ENCODE measurements at regions not wholly inside any gene's neighbourhood (a gene's known extent, or its start where the extent isn't known, plus 50 kb on each side); places are given as distances from the start of the nearest gene placed in this dataset.

- peaks cover 0 to 20% (median 2%) of the 10 kb centered on the region in 11 donors for H3K9me3 Mint-ChIP-seq
- CTCF ChIA-PET: no interaction called here
- ATAC-seq: no peak
- no peak for DNase-seq
- Histone ChIP-seq H3K9me3 (ENCODE audit: control insufficient read depth in 2 of 3, low read length in 3 of 3) (no peaks in the 10 kb centered on the region), H3K36me3 (ENCODE audit: control insufficient read depth in 2 of 3, insufficient read depth in 3 of 3, low read length in 3 of 3) (no peaks in the 10 kb centered on the region), H3K4me1 (ENCODE audit: control insufficient read depth in 2 of 2, insufficient read depth in 2 of 2, low read length in 2 of 2) (no peaks in the 10 kb centered on the region), H3K4me3 (ENCODE audit: low read length) (no peak overlapping the region), H3K27ac (ENCODE audit: low read depth, low read length) (no peak overlapping the region), H3K27me3 (ENCODE audit: control insufficient read depth in 2 of 2, insufficient read depth in 2 of 2, low read length in 2 of 2) (no peaks in the 10 kb centered on the region)
- no peaks in the 10 kb centered on the region for H3K27me3 Mint-ChIP-seq
- intact Hi-C loops (cut with micrococcal nuclease): no loop called here
- H3K4me3 Mint-ChIP-seq: no peak overlapping the region
- no peaks in the 10 kb centered on the region for H3K4me1 Mint-ChIP-seq
- POLR2A ChIA-PET: no interaction called here
- H3K27ac Mint-ChIP-seq: no peak overlapping the region
- peaks cover 0 to 3% (median 0%) of the 10 kb centered on the region in 5 donors for H3K36me3 Mint-ChIP-seq
These were observed 411.8 kb downstream of the MMUT start for GRCh38 chr6:49051281-49051680.

- intact Hi-C loops (cut with micrococcal nuclease): no loop called here
- no peaks in the 10 kb centered on the region for H3K4me1 ChIP-seq (ENCODE audit: control insufficient read depth in 2 of 2, insufficient read depth in 2 of 2, low read length in 2 of 2)
- H3K9me3 Mint-ChIP-seq: peaks cover 0 to 23% (median 2%) of the 10 kb centered on the region in 11 donors
- H3K9me3 ChIP-seq (ENCODE audit: control insufficient read depth in 2 of 3, low read length in 3 of 3): no peaks in the 10 kb centered on the region
- no peak overlapping the region for H3K4me3 Mint-ChIP-seq
- no peak overlapping the region for H3K4me3 ChIP-seq (ENCODE audit: low read length)
- POLR2A ChIA-PET: no interaction called here
- ATAC-seq (no peak), DNase-seq (no peak)
- H3K27ac Mint-ChIP-seq: no peak overlapping the region
- peaks cover 0 to 3% (median 0%) of the 10 kb centered on the region in 5 donors for H3K36me3 Mint-ChIP-seq
- no peaks in the 10 kb centered on the region for H3K27me3 Mint-ChIP-seq
- H3K27ac ChIP-seq (ENCODE audit: low read depth, low read length): no peak overlapping the region
- no peaks in the 10 kb centered on the region for H3K4me1 Mint-ChIP-seq
- no peaks in the 10 kb centered on the region for H3K27me3 ChIP-seq (ENCODE audit: control insufficient read depth in 2 of 2, insufficient read depth in 2 of 2, low read length in 2 of 2)
- H3K36me3 ChIP-seq (ENCODE audit: control insufficient read depth in 2 of 3, insufficient read depth in 3 of 3, low read length in 3 of 3): no peaks in the 10 kb centered on the region
- CTCF ChIA-PET: no interaction called here
These were observed 412.5 kb downstream of the MMUT start for GRCh38 chr6:49050584-49050983.

GRCh38 chr6:49038294-49038822 is 424.7 kb downstream of the MMUT start:
- Histone ChIP-seq H3K27me3 (ENCODE audit: control insufficient read depth in 2 of 2, insufficient read depth in 2 of 2, low read length in 2 of 2) (no peaks in the 10 kb centered on the region), H3K27ac (ENCODE audit: low read depth, low read length) (no peak overlapping the region), H3K4me1 (ENCODE audit: control insufficient read depth in 2 of 2, insufficient read depth in 2 of 2, low read length in 2 of 2) (no peaks in the 10 kb centered on the region), H3K4me3 (ENCODE audit: low read length) (no peak overlapping the region), H3K9me3 (ENCODE audit: control insufficient read depth in 2 of 3, low read length in 3 of 3) (no peaks in the 10 kb centered on the region), H3K36me3 (ENCODE audit: control insufficient read depth in 2 of 3, insufficient read depth in 3 of 3, low read length in 3 of 3) (no peaks in the 10 kb centered on the region)
- Mint-ChIP-seq H3K36me3 (no peaks in the 10 kb centered on the region), H3K9me3 (peaks cover 0 to 38% (median 9%) of the 10 kb centered on the region in 11 donors), H3K27ac (no peak overlapping the region), H3K4me3 (no peak overlapping the region), H3K27me3 (no peaks in the 10 kb centered on the region), H3K4me1 (no peaks in the 10 kb centered on the region)
- ATAC-seq: no peak
- ChIA-PET CTCF (no interaction called here), POLR2A (no interaction called here)
- DNase-seq: no peak
- intact Hi-C loops (cut with micrococcal nuclease): no loop called here

- no peak overlapping the region for H3K4me3 Mint-ChIP-seq
- H3K4me3 ChIP-seq (ENCODE audit: low read length): no peak overlapping the region
- no peaks in the 10 kb centered on the region for H3K4me1 Mint-ChIP-seq
- no peaks in the 10 kb centered on the region for H3K27me3 Mint-ChIP-seq
- H3K27ac Mint-ChIP-seq: no peak overlapping the region
- peaks cover 0 to 11% (median 3%) of the 10 kb centered on the region in 11 donors for H3K9me3 Mint-ChIP-seq
- ATAC-seq: no peak
- no peaks in the 10 kb centered on the region for H3K4me1 ChIP-seq (ENCODE audit: control insufficient read depth in 2 of 2, insufficient read depth in 2 of 2, low read length in 2 of 2)
- DNase-seq: no peak
- ChIA-PET POLR2A (no interaction called here), CTCF (no interaction called here)
- no peaks in the 10 kb centered on the region for H3K9me3 ChIP-seq (ENCODE audit: control insufficient read depth in 2 of 3, low read length in 3 of 3)
- no peak overlapping the region for H3K27ac ChIP-seq (ENCODE audit: low read depth, low read length)
- H3K27me3 ChIP-seq (ENCODE audit: control insufficient read depth in 2 of 2, insufficient read depth in 2 of 2, low read length in 2 of 2): no peaks in the 10 kb centered on the region
- H3K36me3 ChIP-seq (ENCODE audit: control insufficient read depth in 2 of 3, insufficient read depth in 3 of 3, low read length in 3 of 3): no peaks in the 10 kb centered on the region
- intact Hi-C loops (cut with micrococcal nuclease): no loop called here
- H3K36me3 Mint-ChIP-seq: no peaks in the 10 kb centered on the region
These were observed 432.6 kb downstream of the MMUT start for GRCh38 chr6:49030251-49031020.

GRCh38 chr6:49027644-49028043 is 435.4 kb downstream of the MMUT start:
- H3K27ac Mint-ChIP-seq: no peak overlapping the region

GRCh38 chr6:49025273-49026240 is 437.5 kb downstream of the MMUT start:
- Mint-ChIP-seq H3K27ac (no peak overlapping the region), H3K4me1 (no peaks in the 10 kb centered on the region), H3K9me3 (peaks cover 0 to 15% (median 8%) of the 10 kb centered on the region in 11 donors), H3K27me3 (no peaks in the 10 kb centered on the region), H3K36me3 (no peaks in the 10 kb centered on the region), H3K4me3 (no peak overlapping the region)
- Histone ChIP-seq H3K36me3 (ENCODE audit: control insufficient read depth in 2 of 3, insufficient read depth in 3 of 3, low read length in 3 of 3) (no peaks in the 10 kb centered on the region), H3K9me3 (ENCODE audit: control insufficient read depth in 2 of 3, low read length in 3 of 3) (no peaks in the 10 kb centered on the region), H3K4me1 (ENCODE audit: control insufficient read depth in 2 of 2, insufficient read depth in 2 of 2, low read length in 2 of 2) (no peaks in the 10 kb centered on the region), H3K27ac (ENCODE audit: low read depth, low read length) (no peak overlapping the region), H3K4me3 (ENCODE audit: low read length) (no peak overlapping the region), H3K27me3 (ENCODE audit: control insufficient read depth in 2 of 2, insufficient read depth in 2 of 2, low read length in 2 of 2) (no peaks in the 10 kb centered on the region)
- DNase-seq (no peak), ATAC-seq (no peak)
- intact Hi-C loops (cut with micrococcal nuclease): no loop called here
- POLR2A ChIA-PET: no interaction called here
- CTCF ChIA-PET: no interaction called here

More at GRCh38 chr6:49027644-49028043, 435.4 kb downstream of the MMUT start:
- Histone ChIP-seq H3K4me3 (ENCODE audit: low read length) (no peak overlapping the region), H3K27me3 (ENCODE audit: control insufficient read depth in 2 of 2, insufficient read depth in 2 of 2, low read length in 2 of 2) (no peaks in the 10 kb centered on the region), H3K36me3 (ENCODE audit: control insufficient read depth in 2 of 3, insufficient read depth in 3 of 3, low read length in 3 of 3) (no peaks in the 10 kb centered on the region), H3K27ac (ENCODE audit: low read depth, low read length) (no peak overlapping the region), H3K4me1 (ENCODE audit: control insufficient read depth in 2 of 2, insufficient read depth in 2 of 2, low read length in 2 of 2) (no peaks in the 10 kb centered on the region), H3K9me3 (ENCODE audit: control insufficient read depth in 2 of 3, low read length in 3 of 3) (no peaks in the 10 kb centered on the region)
- intact Hi-C loops (cut with micrococcal nuclease): no loop called here
- no peaks in the 10 kb centered on the region for H3K4me1 Mint-ChIP-seq
- no peaks in the 10 kb centered on the region for H3K36me3 Mint-ChIP-seq
- H3K4me3 Mint-ChIP-seq: no peak overlapping the region
- DNase-seq (no peak), ATAC-seq (no peak)
- ChIA-PET CTCF (no interaction called here), POLR2A (no interaction called here)
- H3K27me3 Mint-ChIP-seq: no peaks in the 10 kb centered on the region
- peaks cover 0 to 15% (median 5%) of the 10 kb centered on the region in 11 donors for H3K9me3 Mint-ChIP-seq
